Nephron (organoid): ENCODE measurements at regions not wholly inside any gene's neighbourhood (a gene's known extent, or its start where the extent isn't known, plus 50 kb on each side); places are given as distances from the start of the nearest gene placed in this dataset.
"Not testable (repeated sequence)": the region's sequence is repeated elsewhere in the genome, so short reads cannot be mapped to it uniquely, and the experiment has no call there.

ENCODE experiments used
- H3K27ac Mint-ChIP-seq, 3 experiments: 2 replicates each; pipeline ENCODE4 v1.8.0; 2020; ENCODE audit warnings: mixed read lengths in 3 of 3, mild to moderate bottlenecking in 2 of 3, moderate library complexity in 1 of 3
- H3K27me3 Mint-ChIP-seq: 2 replicates; pipeline ENCODE4 v1.8.0; 2021; ENCODE audit warnings: low read depth, mild to moderate bottlenecking, moderate library complexity, mixed read lengths
- H3K36me3 Mint-ChIP-seq: 2 replicates; pipeline ENCODE4 v1.8.0; 2020; ENCODE audit warnings: low read depth, mixed read lengths
- H3K4me1 Mint-ChIP-seq: 2 replicates; pipeline ENCODE4 v1.8.0; 2020; ENCODE audit warnings: mixed read lengths
- H3K4me3 Mint-ChIP-seq, 3 experiments: 2 replicates each; pipeline ENCODE4 v1.8.0; 2020; ENCODE audit warnings: mild to moderate bottlenecking in 3 of 3, mixed read lengths in 3 of 3, moderate library complexity in 2 of 3
- H3K9me3 Mint-ChIP-seq: 2 replicates; pipeline ENCODE4 v1.8.0; 2020; ENCODE audit warnings: mixed read lengths
- TF ChIP-seq, protein P1 (sequence below), 3 experiments: fragments of 200-600 bp; sonication (generic); IDR thresholded peaks; one replicate each; pipeline ENCODE4 v1.5.0; 2021; ENCODE audit warnings: antibody characterized with exemption in 3 of 3; ENCODE audit not compliant: unreplicated experiment in 3 of 3

DNA sequence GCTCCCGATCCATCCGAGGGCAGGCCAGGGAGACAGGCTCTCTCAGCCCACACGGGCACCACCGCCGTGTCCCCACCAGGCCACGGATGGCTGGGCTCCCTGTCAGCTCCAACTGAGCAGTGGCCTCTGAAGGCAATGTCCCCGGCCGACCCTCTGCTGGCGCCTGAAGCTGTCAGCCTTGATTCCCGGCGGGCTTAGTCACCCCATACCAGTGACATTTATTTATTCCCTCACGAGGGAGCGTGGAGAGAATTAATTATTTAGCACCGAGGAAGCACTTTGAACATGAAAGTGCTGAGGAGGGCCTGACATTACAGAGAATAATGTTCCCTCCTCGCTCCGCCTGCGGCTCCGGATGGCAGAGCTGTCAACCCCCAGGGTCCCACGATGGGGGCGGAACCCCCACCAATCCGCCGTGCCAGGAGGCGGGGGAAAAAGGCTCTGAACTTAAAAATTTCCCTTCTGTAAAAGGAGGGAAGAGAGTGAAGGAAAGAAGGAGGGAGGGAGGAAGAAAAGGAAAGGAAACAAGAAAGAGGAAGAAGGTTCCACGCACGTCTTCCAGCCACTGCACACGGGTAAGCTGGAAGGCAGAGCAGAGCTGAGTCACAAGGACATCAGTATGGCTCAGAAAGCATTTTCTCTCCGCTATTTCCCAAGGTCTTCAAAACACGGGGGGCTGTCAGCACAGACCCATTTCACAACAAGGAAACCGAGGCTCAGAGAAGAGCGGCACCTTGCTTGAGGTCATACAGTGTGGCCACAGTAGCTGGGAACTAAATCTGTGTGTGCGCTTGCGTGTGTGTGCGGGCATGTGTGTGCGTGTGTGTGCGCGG lies 108.7 kb upstream of the NCOR2 start:
- peaks cover 16% of the 10 kb centered on the region for H3K27me3 Mint-ChIP-seq
- TF ChIP-seq, protein P1, sequence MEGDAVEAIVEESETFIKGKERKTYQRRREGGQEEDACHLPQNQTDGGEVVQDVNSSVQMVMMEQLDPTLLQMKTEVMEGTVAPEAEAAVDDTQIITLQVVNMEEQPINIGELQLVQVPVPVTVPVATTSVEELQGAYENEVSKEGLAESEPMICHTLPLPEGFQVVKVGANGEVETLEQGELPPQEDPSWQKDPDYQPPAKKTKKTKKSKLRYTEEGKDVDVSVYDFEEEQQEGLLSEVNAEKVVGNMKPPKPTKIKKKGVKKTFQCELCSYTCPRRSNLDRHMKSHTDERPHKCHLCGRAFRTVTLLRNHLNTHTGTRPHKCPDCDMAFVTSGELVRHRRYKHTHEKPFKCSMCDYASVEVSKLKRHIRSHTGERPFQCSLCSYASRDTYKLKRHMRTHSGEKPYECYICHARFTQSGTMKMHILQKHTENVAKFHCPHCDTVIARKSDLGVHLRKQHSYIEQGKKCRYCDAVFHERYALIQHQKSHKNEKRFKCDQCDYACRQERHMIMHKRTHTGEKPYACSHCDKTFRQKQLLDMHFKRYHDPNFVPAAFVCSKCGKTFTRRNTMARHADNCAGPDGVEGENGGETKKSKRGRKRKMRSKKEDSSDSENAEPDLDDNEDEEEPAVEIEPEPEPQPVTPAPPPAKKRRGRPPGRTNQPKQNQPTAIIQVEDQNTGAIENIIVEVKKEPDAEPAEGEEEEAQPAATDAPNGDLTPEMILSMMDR (IDR thresholded peaks at IDR 0.05; ENCODE audit: unreplicated experiment in 3 of 3): no peak
- H3K36me3 Mint-ChIP-seq: peaks cover 6% of the 10 kb centered on the region
- peaks cover 43% of the 10 kb centered on the region for H3K4me1 Mint-ChIP-seq
- peak overlapping the region; percentile 50 to 62 (median 62) for H3K4me3 Mint-ChIP-seq
- no peaks in the 10 kb centered on the region for H3K9me3 Mint-ChIP-seq
- H3K27ac Mint-ChIP-seq: peak overlapping the region; percentile 85 to 95 (median 88)

DNA sequence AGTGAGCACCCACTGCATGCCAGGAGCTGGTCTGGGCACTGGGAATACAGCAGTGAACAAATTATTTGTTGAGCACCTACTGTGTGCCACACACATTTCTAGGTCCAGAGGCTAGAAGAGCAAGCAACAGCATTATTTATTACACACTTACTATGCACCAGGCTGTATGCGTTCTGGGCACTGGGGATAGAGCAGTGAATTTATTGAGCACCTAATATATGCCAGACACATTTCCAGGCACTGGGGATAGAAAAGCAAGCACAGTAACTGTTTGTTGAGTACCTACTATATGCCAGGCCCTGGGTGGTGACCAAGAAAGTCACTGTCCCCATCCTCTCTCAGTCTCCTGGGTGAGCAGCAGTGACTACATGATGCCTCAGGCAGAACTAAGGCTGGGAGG lies 107.5 kb upstream of the NCOR2 start:
- Mint-ChIP-seq H3K4me3 (peak overlapping the region in 1 of 3 experiments; percentile 48), H3K4me1 (peaks cover 43% of the 10 kb centered on the region), H3K27ac (peak overlapping the region; percentile 28 to 86 (median 73)), H3K36me3 (peaks cover 6% of the 10 kb centered on the region), H3K9me3 (peaks cover 2% of the 10 kb centered on the region), H3K27me3 (peaks cover 12% of the 10 kb centered on the region)
- TF ChIP-seq, protein P1 (IDR thresholded peaks at IDR 0.05; ENCODE audit: unreplicated experiment in 3 of 3): no peak

DNA sequence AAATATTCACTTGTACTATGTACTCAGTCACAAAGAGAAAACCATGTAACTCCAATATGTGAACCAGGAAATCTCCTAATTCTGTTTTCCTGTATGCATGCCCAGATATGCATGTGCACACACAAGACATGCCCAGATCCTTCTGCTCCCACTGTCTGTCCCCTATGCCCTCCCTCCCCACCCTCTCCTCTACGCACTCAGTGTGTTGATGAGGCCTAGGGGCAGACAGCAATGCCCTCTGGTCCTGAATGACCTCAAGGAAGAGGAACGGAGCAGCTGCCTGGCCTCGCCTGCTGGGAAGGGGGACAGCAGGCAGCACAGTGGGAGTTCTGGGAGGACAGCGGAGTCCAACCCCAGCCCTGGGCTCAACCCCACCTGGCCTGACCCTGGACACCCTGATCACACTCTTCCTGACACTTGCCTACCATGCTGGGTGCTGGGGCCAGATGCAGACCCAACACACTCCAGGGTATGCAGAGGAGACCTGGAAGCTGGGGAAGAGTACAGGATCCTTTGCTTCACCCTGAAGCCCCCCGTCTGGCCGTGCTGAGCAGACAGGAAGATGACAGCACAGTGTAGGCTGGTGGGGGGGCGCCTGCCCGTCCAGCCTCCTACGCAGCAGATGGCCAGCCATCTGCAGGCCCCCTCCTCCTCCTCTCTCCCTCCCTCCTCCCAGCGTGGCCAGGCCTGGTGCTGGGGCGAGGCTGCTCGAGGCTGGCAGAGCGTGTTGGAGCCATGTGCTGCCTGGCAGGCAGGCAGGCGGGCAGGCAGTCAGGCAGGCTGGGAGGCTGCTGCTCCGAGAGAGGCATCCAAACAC lies 106.6 kb upstream of the NCOR2 start:
- H3K4me3 Mint-ChIP-seq: no peak overlapping the region
- H3K27ac Mint-ChIP-seq: peak overlapping the region; percentile 15 to 35 (median 28)
- peaks cover 39% of the 10 kb centered on the region for H3K4me1 Mint-ChIP-seq
- peaks cover 5% of the 10 kb centered on the region for H3K9me3 Mint-ChIP-seq
- peaks cover 5% of the 10 kb centered on the region for H3K27me3 Mint-ChIP-seq
- peaks cover 6% of the 10 kb centered on the region for H3K36me3 Mint-ChIP-seq
- TF ChIP-seq, protein P1 (IDR thresholded peaks at IDR 0.05; ENCODE audit: unreplicated experiment in 3 of 3): no peak

DNA sequence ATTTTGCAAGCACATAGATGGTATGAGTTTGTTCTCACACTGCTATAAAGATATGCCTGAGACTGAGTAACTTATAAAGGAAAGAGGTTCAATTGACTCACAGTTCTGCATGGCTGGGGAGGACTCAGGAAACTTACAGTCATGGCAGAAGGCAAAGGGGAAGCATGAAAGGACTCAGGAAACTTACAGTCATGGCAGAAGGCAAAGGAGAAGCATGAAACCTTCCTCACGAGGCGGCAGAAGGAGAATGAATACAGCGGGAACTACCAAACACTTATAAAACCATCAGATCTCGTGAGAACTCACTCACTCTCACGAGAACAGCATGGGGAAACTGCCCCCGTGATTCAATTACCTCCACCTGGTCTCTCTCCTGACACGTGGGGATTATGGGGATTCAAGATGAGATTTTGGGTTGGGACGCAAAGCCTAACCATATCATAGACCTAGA lies 101.9 kb upstream of the NCOR2 start:
- Mint-ChIP-seq H3K27ac (peak overlapping the region in 1 of 3 experiments; percentile 24), H3K4me1 (peaks cover 16% of the 10 kb centered on the region), H3K9me3 (peaks cover 26% of the 10 kb centered on the region)
- H3K27me3 Mint-ChIP-seq, H3K4me3 Mint-ChIP-seq, H3K36me3 Mint-ChIP-seq: not testable (repeated sequence)

DNA sequence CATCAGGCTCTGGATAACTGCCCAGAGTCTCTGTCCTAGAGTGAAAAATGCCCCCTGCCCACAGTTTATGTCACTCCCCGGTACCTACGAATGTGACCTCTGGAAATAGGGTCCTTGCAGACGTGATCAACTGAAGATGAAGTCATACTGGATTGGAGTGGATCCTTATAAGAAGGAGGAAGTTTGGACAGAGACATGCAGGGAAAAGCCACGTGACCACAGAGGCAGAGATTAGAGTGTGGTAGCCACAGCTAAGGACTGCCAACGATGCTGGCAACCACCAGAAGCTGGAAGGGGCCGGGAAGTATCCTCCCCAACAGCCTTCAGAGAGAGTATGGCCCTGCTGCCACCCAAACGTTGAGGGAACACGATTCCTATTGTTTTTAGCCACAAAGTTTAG lies 101.2 kb upstream of the NCOR2 start:
- Mint-ChIP-seq H3K27me3 (no peaks in the 10 kb centered on the region), H3K9me3 (peaks cover 26% of the 10 kb centered on the region), H3K27ac (no peak overlapping the region), H3K4me1 (peaks cover 15% of the 10 kb centered on the region), H3K4me3 (no peak overlapping the region), H3K36me3 (peaks cover 4% of the 10 kb centered on the region)
- TF ChIP-seq, protein P1 (IDR thresholded peaks at IDR 0.05; ENCODE audit: unreplicated experiment in 3 of 3): no peak
